Activated gamma-delta T cell (primary cell): ENCODE measurements at regions not wholly inside any gene's neighbourhood (a gene's known extent, or its start where the extent isn't known, plus 50 kb on each side); places are given as distances from the start of the nearest gene placed in this dataset.

Experiments
- DNase-seq: peaks from one replicate; lab custom pipeline; 2025; lab: John Stamatoyannopoulos, UW

GRCh38 chr15:37576952-37577351 is 357.5 kb upstream of the TMCO5A start:
- no peak for DNase-seq

GRCh38 chr15:37581866-37582532 is 352.4 kb upstream of the TMCO5A start:
- DNase-seq: no peak

GRCh38 chr15:37582852-37583251 is 351.6 kb upstream of the TMCO5A start:
- no peak for DNase-seq

- no peak for DNase-seq
Measured at GRCh38 chr15:37586011-37586583, 348.3 kb upstream of the TMCO5A start.

- DNase-seq: no peak
Measured at GRCh38 chr15:37586976-37587375, 347.5 kb upstream of the TMCO5A start.

GRCh38 chr15:37594417-37594816 is 340.0 kb upstream of the TMCO5A start:
- no peak for DNase-seq

GRCh38 chr15:37595426-37595970 is 338.9 kb upstream of the TMCO5A start:
- no peak for DNase-seq

GRCh38 chr15:37599156-37599555 is 335.3 kb upstream of the TMCO5A start:
- DNase-seq: no peak

GRCh38 chr15:37616215-37616614 is 318.2 kb upstream of the TMCO5A start:
- no peak for DNase-seq

- no peak for DNase-seq
Measured at GRCh38 chr15:37618353-37618752, 316.1 kb upstream of the TMCO5A start.

- DNase-seq: no peak
Measured at GRCh38 chr15:37619358-37620042, 314.9 kb upstream of the TMCO5A start.

- DNase-seq: no peak
Measured at GRCh38 chr15:37625576-37625975, 308.9 kb upstream of the TMCO5A start.

- DNase-seq: no peak
Measured at GRCh38 chr15:37628507-37628906, 305.9 kb upstream of the TMCO5A start.

GRCh38 chr15:37636736-37637135 is 297.7 kb upstream of the TMCO5A start:
- DNase-seq: no peak

GRCh38 chr15:37638116-37638515 is 296.3 kb upstream of the TMCO5A start:
- no peak for DNase-seq

- no peak for DNase-seq
Measured at GRCh38 chr15:37638691-37639090, 295.7 kb upstream of the TMCO5A start.

GRCh38 chr15:37652646-37653417 is 281.6 kb upstream of the TMCO5A start:
- no peak for DNase-seq

- no peak for DNase-seq
Measured at GRCh38 chr15:37678124-37678523, 256.3 kb upstream of the TMCO5A start.

GRCh38 chr15:37679627-37680026 is 254.8 kb upstream of the TMCO5A start:
- DNase-seq: no peak

- DNase-seq: no peak
Measured at GRCh38 chr15:37682304-37682703, 252.1 kb upstream of the TMCO5A start.

- DNase-seq: no peak
Measured at GRCh38 chr15:37691911-37692310, 242.5 kb upstream of the TMCO5A start.

GRCh38 chr15:37693926-37694325 is 240.5 kb upstream of the TMCO5A start:
- DNase-seq: no peak
